ENCODE measurements at regions not wholly inside any gene's neighbourhood (a gene's known extent, or its start where the extent isn't known, plus 50 kb on each side); places are given as distances from the start of the nearest gene placed in this dataset.

DNA sequence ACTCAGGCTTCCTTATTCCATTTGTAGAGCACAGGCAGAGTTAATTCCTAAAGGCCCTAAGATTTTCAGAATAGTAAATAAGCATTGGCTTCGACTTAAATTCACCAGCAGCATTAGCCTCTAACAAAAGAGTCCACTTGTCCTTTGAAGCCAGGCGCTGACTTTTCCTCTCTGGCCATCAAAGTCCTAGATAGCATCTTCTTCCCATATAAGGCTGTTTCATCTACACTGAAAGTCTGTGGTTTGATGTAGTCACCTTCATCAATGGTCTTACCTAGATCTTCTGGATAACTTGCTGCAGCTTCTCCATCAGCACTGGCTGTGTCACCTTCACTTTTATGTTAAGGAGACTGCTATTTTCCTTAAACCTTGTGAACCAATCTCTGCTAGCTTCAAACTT is 118.3 kb upstream of the SOX6 start:
- in situ Hi-C loops (cut with MboI; ENCODE audit: low pct_unique_long_range_greater_than_20kb, low sequenced_read_pairs, unreplicated experiment), result no loop called here
- no peak for DNase-seq (ENCODE audit: low spot score)
- TF ChIP-seq, protein P1, sequence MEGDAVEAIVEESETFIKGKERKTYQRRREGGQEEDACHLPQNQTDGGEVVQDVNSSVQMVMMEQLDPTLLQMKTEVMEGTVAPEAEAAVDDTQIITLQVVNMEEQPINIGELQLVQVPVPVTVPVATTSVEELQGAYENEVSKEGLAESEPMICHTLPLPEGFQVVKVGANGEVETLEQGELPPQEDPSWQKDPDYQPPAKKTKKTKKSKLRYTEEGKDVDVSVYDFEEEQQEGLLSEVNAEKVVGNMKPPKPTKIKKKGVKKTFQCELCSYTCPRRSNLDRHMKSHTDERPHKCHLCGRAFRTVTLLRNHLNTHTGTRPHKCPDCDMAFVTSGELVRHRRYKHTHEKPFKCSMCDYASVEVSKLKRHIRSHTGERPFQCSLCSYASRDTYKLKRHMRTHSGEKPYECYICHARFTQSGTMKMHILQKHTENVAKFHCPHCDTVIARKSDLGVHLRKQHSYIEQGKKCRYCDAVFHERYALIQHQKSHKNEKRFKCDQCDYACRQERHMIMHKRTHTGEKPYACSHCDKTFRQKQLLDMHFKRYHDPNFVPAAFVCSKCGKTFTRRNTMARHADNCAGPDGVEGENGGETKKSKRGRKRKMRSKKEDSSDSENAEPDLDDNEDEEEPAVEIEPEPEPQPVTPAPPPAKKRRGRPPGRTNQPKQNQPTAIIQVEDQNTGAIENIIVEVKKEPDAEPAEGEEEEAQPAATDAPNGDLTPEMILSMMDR (IDR thresholded peaks at IDR 0.05; ENCODE audit: extremely low read depth, insufficient read depth, missing control alignments), result no peak

DNA sequence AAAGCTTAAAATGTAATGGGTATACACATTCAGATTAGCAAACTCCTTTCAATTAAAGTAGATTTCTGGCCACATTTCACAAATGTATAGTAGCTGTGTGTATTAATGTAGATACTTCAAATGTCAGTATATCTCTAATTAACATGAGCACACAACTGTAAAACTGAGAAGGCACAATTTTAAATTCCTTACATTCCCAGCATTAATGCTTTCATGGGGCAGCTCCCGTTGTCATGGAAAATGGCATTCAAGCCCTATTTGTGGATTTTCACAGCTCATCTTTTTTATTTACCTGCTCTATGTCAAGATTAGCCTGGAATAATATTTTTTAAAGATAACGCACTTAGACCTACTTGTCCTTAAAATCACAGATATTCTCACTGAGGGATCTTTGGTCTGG is 113.6 kb upstream of the SOX6 start:
- in situ Hi-C loops (cut with MboI; ENCODE audit: low pct_unique_long_range_greater_than_20kb, low sequenced_read_pairs, unreplicated experiment), result no loop called here
- no peak for DNase-seq (ENCODE audit: low spot score)
- TF ChIP-seq, protein P1 (IDR thresholded peaks at IDR 0.05; ENCODE audit: extremely low read depth, insufficient read depth, missing control alignments), result no peak

DNA sequence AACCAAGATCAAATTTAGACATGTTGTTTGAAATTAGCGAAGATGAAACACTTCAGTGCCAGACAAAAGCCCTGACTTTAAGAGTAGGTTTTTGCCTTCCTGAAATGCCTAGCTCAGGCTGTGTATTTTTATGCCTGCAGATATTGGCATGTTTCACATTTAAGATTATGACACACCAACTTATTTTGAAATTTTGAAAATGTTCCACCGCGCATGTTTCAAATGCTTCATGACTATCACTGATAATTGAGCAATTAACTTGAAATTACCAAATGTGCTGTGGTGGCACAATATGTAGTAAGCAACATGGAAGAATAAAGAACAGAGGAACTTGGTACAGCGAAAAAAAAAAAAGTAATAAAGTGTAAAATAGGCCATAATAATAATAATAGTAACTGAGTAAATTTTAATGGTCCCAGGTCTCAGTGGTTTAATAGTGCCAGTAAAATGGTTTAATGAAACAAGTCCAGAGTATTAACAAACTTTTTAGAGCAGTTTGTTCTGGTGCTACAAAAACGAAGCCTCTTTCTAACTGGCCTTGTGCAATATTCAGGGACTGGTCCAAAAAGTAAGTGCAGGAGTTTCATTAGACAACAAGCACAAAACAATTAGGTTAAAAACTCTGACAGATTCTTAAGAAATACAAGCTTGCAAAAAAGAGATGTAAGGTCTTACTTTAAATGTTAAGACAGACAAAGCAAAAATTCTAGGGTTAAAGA is 112.5 kb upstream of the SOX6 start:
- in situ Hi-C loops (cut with MboI; ENCODE audit: low pct_unique_long_range_greater_than_20kb, low sequenced_read_pairs, unreplicated experiment), result no loop called here
- TF ChIP-seq, protein P1 (IDR thresholded peaks at IDR 0.05; ENCODE audit: extremely low read depth, insufficient read depth, missing control alignments), result no peak
- no peak for DNase-seq (ENCODE audit: low spot score)

DNA sequence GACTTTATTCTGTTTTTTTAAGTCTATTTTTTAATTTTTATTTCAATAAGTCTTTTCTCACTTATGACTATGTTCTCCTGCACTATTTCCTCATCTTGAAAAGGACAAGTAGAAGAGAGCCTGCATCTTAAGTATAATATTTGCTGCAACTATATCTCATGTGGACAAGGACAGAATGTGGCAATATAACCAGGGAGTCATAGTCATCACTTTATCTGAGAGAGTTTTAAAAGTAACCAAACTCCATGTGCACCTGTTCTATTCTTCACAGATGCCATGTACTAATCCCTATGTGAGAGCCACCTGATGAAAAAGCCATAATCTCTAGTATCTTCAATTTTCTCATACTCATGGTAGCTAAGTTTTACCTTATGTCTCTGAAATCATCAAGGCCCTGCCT is 104.2 kb upstream of the SOX6 start:
- no peak for DNase-seq (ENCODE audit: low spot score)
- in situ Hi-C loops (cut with MboI; ENCODE audit: low pct_unique_long_range_greater_than_20kb, low sequenced_read_pairs, unreplicated experiment), result no loop called here
- TF ChIP-seq, protein P1 (IDR thresholded peaks at IDR 0.05; ENCODE audit: extremely low read depth, insufficient read depth, missing control alignments), result no peak

DNA sequence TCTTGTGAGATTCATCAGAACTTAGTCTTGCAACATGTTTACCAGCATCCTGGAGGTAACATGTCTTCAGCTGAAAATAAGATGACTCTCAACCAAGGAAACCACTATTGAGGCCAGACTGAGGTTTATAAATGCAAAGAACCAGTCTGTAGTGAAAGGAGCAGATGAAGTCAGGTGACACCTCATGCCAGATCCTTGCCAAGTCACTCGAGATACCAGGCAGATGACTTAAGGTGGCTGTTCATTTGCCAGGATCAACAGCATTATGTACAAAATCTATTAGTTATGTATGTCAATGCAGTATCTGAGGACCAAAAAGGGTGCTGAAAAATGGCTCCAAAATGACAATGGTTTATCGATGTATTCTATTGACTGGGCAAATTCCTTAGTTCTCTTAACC is 100.0 kb upstream of the SOX6 start:
- DNase-seq (ENCODE audit: low spot score), result no peak
- in situ Hi-C loops (cut with MboI; ENCODE audit: low pct_unique_long_range_greater_than_20kb, low sequenced_read_pairs, unreplicated experiment), result no loop called here

DNA sequence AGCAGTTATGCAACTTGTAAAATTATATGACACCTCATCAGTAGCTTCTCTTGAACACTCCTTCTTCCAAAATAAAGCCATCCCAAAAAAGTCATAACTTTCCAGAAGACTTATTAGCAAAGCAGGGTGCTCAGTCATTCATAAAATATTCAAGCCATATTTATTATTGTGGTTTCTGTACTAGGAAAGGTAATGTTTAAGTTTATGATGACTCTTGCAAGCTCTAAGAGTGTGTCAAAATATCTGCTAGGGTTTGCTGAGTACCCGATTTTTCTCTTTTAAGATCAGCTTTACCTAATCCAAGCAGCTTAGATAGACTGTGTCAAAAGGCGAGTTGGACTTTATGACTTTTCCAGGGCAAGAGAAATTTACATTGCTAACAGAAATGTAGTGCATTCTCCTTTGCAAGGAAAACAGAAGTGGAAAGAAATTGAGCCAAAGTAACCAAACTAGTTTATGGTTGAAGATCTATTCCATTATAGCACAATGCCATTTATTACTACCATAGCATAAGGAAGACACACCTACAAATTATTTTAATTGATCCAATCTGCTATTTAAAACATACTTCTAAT is 98.0 kb upstream of the SOX6 start:
- DNase-seq (ENCODE audit: low spot score), result no peak

More for the DNA sequence above, 100.0 kb upstream of the SOX6 start:
- TF ChIP-seq, protein P1 (IDR thresholded peaks at IDR 0.05; ENCODE audit: extremely low read depth, insufficient read depth, missing control alignments), result no peak

More for the DNA sequence above, 98.0 kb upstream of the SOX6 start:
- TF ChIP-seq, protein P1 (IDR thresholded peaks at IDR 0.05; ENCODE audit: extremely low read depth, insufficient read depth, missing control alignments), result no peak
- in situ Hi-C loops (cut with MboI; ENCODE audit: low pct_unique_long_range_greater_than_20kb, low sequenced_read_pairs, unreplicated experiment), result no loop called here

All from GM13977 (cell line).